Lower leg skin (tissue), 4 donors: ENCODE measurements at regions not wholly inside any gene's neighbourhood (a gene's known extent, or its start where the extent isn't known, plus 50 kb on each side); places are given as distances from the start of the nearest gene placed in this dataset.
"Not testable (repeated sequence)": the region's sequence is repeated elsewhere in the genome, so short reads cannot be mapped to it uniquely, and the experiment has no call there.

ENCODE experiments used
- DNase-seq, 2 donors: peaks; one replicate each; pipeline ENCODE4 v3.0.0-alpha.2; 2019; ENCODE audit warnings: low spot score in 2 of 2
- H3K4me3 ChIP-seq: fragments of 200-600 bp; sonication (generic); 2 replicates; pipeline ENCODE4 v1.5.1; 2017; ENCODE audit warnings: mild to moderate bottlenecking, low read depth; ENCODE audit not compliant: poor library complexity, severe bottlenecking
- CTCF ChIP-seq, 3 donors: fragments of 450-650 bp; IDR thresholded peaks; one replicate each; pipeline ENCODE4 v1.5.1; 2016; ENCODE audit warnings: antibody characterized with exemption in 3 of 3, mild to moderate bottlenecking in 3 of 3, moderate library complexity in 2 of 3
- POLR2A ChIP-seq, 2 donors: fragments of 450-650 bp; IDR thresholded peaks; one replicate each; pipeline ENCODE4 v1.6.1; 2016 to 2017; ENCODE audit warnings: antibody characterized with exemption in 2 of 2, mild to moderate bottlenecking in 1 of 2, moderate library complexity in 1 of 2
- WGBS, 2 donors: methylation state at CpG; one replicate each; pipeline ENCODE4 v1.1.5; 2018; 5-methylcytosine and 5-hydroxymethylcytosine counted together
- intact Hi-C: fragments of 100-400 bp; cut with DNase I; formaldehyde crosslinking; loops from one replicate; pipeline ENCODE4 v1.15.0; 2023; ENCODE audit warnings: low total_unique reads

DNA sequence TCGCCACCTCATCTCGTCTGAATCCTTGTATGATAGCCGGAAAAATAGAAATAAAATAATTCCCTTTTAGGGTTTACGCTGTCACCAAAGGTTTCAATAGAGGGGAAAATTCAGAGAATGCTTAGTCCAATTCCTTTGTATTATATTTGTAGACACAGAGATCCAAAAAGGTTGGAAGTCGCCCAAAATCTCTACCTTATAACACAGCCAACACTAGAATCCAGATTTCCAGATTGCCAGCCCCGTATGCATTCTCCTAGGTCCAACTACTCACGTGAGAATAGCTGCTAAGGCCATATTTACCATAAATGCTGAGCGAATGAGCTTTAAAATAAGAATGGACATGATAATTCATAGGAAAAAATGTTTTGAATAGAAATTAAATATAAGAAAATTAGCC is 124.5 kb downstream of the KCNK1 start:
- no peak for DNase-seq
- 85 to 88% methylated on average over 8 of the region's 8 CpGs for WGBS, 2 donors
- intact Hi-C loops, result no loop called here
- TF ChIP-seq CTCF (IDR thresholded peaks at IDR 0.05), result no peak
- TF ChIP-seq POLR2A (IDR thresholded peaks at IDR 0.05), result no peak
- H3K4me3 ChIP-seq, result no peak overlapping the region

- no peak for DNase-seq
- intact Hi-C loops, result no loop called here
- TF ChIP-seq POLR2A (IDR thresholded peaks at IDR 0.05) (no peak), CTCF (IDR thresholded peaks at IDR 0.05) (no peak)
- WGBS, 2 donors, result 84 to 85% methylated on average over 14 of the region's 14 CpGs
- no peak overlapping the region for H3K4me3 ChIP-seq
These were observed 124.9 kb downstream of the KCNK1 start for GRCh38 chr1:233738850-233739249.

DNA sequence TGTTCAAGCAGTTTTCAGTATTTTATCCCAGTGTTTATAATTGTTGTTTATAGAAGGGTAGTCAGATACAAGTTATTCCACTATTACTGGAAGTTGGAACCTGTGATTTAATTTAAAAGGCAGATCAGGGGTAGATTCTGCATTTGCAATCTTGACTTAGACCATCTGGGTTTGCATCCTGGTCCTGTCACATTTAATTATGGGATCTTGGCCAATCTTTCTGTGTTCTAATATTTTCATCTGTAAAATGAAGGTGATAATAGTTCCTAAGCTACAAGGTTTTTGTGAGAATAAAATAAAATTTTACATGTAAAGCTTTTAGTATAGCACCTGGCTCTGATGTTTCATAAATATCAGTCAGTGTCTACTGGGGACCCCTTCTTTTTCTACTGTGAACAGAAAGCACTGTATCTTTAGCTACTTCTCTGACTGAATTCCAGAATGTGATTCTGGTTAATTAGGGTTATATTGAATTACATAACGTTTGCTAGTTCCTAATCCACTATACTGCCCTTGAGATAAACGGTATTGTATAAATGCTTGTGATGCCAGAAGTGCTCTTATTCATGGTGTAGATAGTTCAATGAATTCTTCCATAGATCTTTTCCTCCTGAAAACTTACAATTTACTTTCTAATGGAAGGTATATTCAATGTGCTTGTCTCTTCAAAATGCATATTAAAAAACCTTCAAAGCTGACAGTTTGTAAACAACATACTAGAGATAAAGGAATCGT is 131.0 kb downstream of the KCNK1 start:
- DNase-seq, result no peak
- TF ChIP-seq POLR2A (IDR thresholded peaks at IDR 0.05) (no peak), CTCF (IDR thresholded peaks at IDR 0.05) (no peak)
- intact Hi-C loops, result no loop called here
- H3K4me3 ChIP-seq, result no peak overlapping the region
- 29 to 33% methylated on average over 3 of the region's 3 CpGs for WGBS, 2 donors

DNA sequence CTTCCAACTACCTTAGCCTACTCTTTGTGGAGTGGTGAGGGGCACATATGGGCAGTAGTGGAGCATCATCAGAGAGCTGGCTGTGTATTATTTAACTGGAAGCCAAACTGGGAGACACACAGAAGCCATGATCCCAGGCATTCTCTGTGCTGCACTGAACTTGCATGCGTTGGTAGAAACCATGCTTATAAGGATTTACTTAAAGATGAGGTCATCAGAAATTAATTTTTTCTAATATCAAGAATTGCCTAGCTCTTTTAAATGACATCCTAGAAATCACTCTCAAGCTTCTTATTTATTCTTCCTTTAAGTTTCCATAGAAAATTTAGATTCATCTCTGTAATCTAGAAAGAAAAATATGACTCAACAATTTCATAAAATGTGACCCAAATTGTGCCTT is 136.2 kb downstream of the KCNK1 start:
- intact Hi-C loops, result no loop called here
- TF ChIP-seq CTCF (IDR thresholded peaks at IDR 0.05) (no peak), POLR2A (IDR thresholded peaks at IDR 0.05) (no peak)
- no peak overlapping the region for H3K4me3 ChIP-seq
- no peak for DNase-seq
- 94 to 100% methylated on average over 1 of the region's 1 CpG for WGBS, 2 donors

DNA sequence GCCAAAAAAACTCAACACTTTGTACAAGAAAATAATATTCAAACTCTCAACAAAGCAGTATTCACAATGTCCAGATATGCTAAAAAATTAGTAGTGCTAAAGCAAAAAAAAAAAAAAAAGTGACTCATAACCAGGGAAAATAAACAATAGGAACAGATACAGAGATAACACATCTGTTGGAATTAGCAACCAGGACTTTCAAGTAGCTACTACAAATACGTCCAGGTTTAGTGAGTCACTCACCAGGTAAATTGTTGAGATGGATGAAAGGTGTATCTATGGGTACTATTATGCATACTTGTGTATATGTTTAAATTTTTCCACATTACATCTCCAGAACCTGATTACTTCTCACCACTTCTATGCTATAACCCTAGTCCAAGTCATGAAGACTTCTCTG is 144.8 kb upstream of the SLC35F3 start:
- no peak overlapping the region for H3K4me3 ChIP-seq
- no peak for DNase-seq
- TF ChIP-seq CTCF (IDR thresholded peaks at IDR 0.05), result no peak
- TF ChIP-seq POLR2A (IDR thresholded peaks at IDR 0.05), result no peak
- WGBS, 2 donors, result 36 to 54% methylated on average over 1 of the region's 1 CpG
- intact Hi-C loops, result no loop called here

- H3K4me3 ChIP-seq, DNase-seq, intact Hi-C loops: not testable (repeated sequence)
- 93 to 96% methylated on average over 3 of the region's 3 CpGs for WGBS, 2 donors
These were observed 140.2 kb upstream of the SLC35F3 start for GRCh38 chr1:233764304-233764703.
